Motor neuron (in vitro differentiated cells): ENCODE measurements at regions not wholly inside any gene's neighbourhood (a gene's known extent, or its start where the extent isn't known, plus 50 kb on each side); places are given as distances from the start of the nearest gene placed in this dataset.
A peak's percentile ranks its signal among the peaks of the same experiment; 100 is the strongest.

Source experiments
- ATAC-seq, 8 experiments: fragments of 200-7000 bp; cut with Tn5 transposase; replicated peaks in 6 of 8; 2 replicates each; pipeline ENCODE4 v1.8.0; 2021; ENCODE audit warnings: mild to moderate bottlenecking in 8 of 8, moderate library complexity in 8 of 8
- H3K27ac ChIP-seq, 2 donors: fragments of 250-450 bp; sonication (Bioruptor Pico); 2 replicates each; pipeline ENCODE4 v1.9.0; 2021; ENCODE audit warnings: antibody characterized with exemption in 2 of 2, mild to moderate bottlenecking in 2 of 2, moderate library complexity in 1 of 2
- H3K4me1 ChIP-seq, 2 donors: fragments of 250-450 bp; sonication (Bioruptor Pico); replicated peaks in 1 of 2; 2 replicates each; pipeline ENCODE4 v1.6.1; 2021; ENCODE audit warnings: antibody characterized with exemption in 2 of 2, mild to moderate bottlenecking in 2 of 2, moderate library complexity in 1 of 2
- H3K4me3 ChIP-seq, 5 donors: fragments of 250-450 bp; sonication (Bioruptor Pico); 2 replicates each; pipeline ENCODE4 v1.9.0; 2021; ENCODE audit warnings: antibody characterized with exemption in 5 of 5, mild to moderate bottlenecking in 5 of 5, moderate library complexity in 4 of 5
- WGBS, 10 experiments: fragments of 450-650 bp; shearing (Covaris generic); methylation state at CpG; one replicate each; pipeline ENCODE4 v1.0.0; 2022; 5-methylcytosine and 5-hydroxymethylcytosine counted together
- in situ Hi-C, 9 experiments: fragments of 400-800 bp; cut with MboI; loops; one replicate each; pipeline ENCODE4 v1.15.0; 2021; ENCODE audit warnings: low sequenced_read_pairs in 9 of 9, low pct_unique_long_range_greater_than_20kb in 2 of 9; ENCODE audit not compliant: unreplicated experiment in 9 of 9

GRCh38 chr10:128713471-128713870, 587.2 kb upstream of the MKI67 start:
- ATAC-seq = no peak
- in situ Hi-C loops = no loop called here
- Histone ChIP-seq H3K4me1 (peaks cover 4 to 21% of the 10 kb centered on the region in 2 donors), H3K4me3 (no peak overlapping the region), H3K27ac (no peak overlapping the region)
- 0 to 100% (median 79%) methylated on average over 1 to 5 of the region's 5 CpGs for WGBS, 10 experiments

GRCh38 chr10:128713874-128714570, 587.8 kb upstream of the MKI67 start:
- no peak overlapping the region for H3K27ac ChIP-seq
- ATAC-seq = no peak
- 0 to 91% (median 85%) methylated on average over 2 to 6 of the region's 6 CpGs for WGBS, 10 experiments
- peaks cover 4 to 21% of the 10 kb centered on the region in 2 donors for H3K4me1 ChIP-seq
- in situ Hi-C loops = no loop called here
- H3K4me3 ChIP-seq = no peak overlapping the region

- in situ Hi-C loops = no loop called here
- Histone ChIP-seq H3K4me1 (peaks cover 4 to 16% of the 10 kb centered on the region in 2 donors), H3K4me3 (no peak overlapping the region), H3K27ac (no peak overlapping the region)
- ATAC-seq = no peak
- WGBS, 10 experiments = 0 to 89% (median 58%) methylated on average over 1 to 11 of the region's 12 CpGs
Observed at GRCh38 chr10:128714644-128715415, 588.6 kb upstream of the MKI67 start.

- WGBS, 10 experiments = 77 to 100% (median 93%) methylated on average over 1 to 5 of the region's 9 CpGs; no CpG with 5 or more reads in 6 of the 10 experiments
- no peak for ATAC-seq
- H3K27ac ChIP-seq = no peak overlapping the region
- H3K4me3 ChIP-seq = no peak overlapping the region
- in situ Hi-C loops = no loop called here
- H3K4me1 ChIP-seq = peaks cover 4 to 9% of the 10 kb centered on the region in 2 donors
Observed at GRCh38 chr10:128716181-128716580, 590.0 kb upstream of the MKI67 start.

GRCh38 chr10:128721963-128722445, 595.8 kb upstream of the MKI67 start:
- WGBS, 10 experiments = 33 to 72% (median 50%) methylated on average over 1 to 5 of the region's 5 CpGs; no CpG with 5 or more reads in 1 of the 10 experiments
- no peak overlapping the region for H3K4me3 ChIP-seq
- in situ Hi-C loops = no loop called here
- ATAC-seq = peak in 5 of 8 experiments; percentile 69 to 90 (median 85)
- peaks cover 14 to 17% of the 10 kb centered on the region in 2 donors for H3K4me1 ChIP-seq
- peak overlapping the region; percentile 71 for H3K27ac ChIP-seq

GRCh38 chr10:128722947-128723346, 596.7 kb upstream of the MKI67 start:
- H3K27ac ChIP-seq = peak overlapping the region in 1 of 2 donors; percentile 71
- 29 to 94% (median 83%) methylated on average over 1 to 3 of the region's 3 CpGs; no CpG with 5 or more reads in 3 of the 10 experiments for WGBS, 10 experiments
- ATAC-seq = no peak
- in situ Hi-C loops = no loop called here
- H3K4me1 ChIP-seq = peaks cover 14 to 17% of the 10 kb centered on the region in 2 donors
- no peak overlapping the region for H3K4me3 ChIP-seq

GRCh38 chr10:128723631-128724205, 597.5 kb upstream of the MKI67 start:
- H3K4me1 ChIP-seq = peaks cover 14 to 17% of the 10 kb centered on the region in 2 donors
- 25 to 90% (median 85%) methylated on average over 2 to 8 of the region's 14 CpGs; no CpG with 5 or more reads in 3 of the 10 experiments for WGBS, 10 experiments
- H3K27ac ChIP-seq = no peak overlapping the region
- no peak overlapping the region for H3K4me3 ChIP-seq
- in situ Hi-C loops = no loop called here
- no peak for ATAC-seq

GRCh38 chr10:128725531-128725930, 599.3 kb upstream of the MKI67 start:
- Histone ChIP-seq H3K4me1 (peaks cover 14 to 20% of the 10 kb centered on the region in 2 donors), H3K27ac (no peak overlapping the region), H3K4me3 (no peak overlapping the region)
- ATAC-seq = peak in 2 of 8 experiments; percentile 26 to 41
- in situ Hi-C loops = no loop called here
- 50 to 100% (median 84%) methylated on average over 1 to 2 of the region's 2 CpGs; no CpG with 5 or more reads in 4 of the 10 experiments for WGBS, 10 experiments

- ATAC-seq = no peak
- WGBS, 10 experiments = 17 to 83% (median 62%) methylated on average over 1 to 3 of the region's 6 CpGs
- in situ Hi-C loops = no loop called here
- H3K4me1 ChIP-seq = peaks cover 6 to 11% of the 10 kb centered on the region in 2 donors
- no peak overlapping the region for H3K4me3 ChIP-seq
- H3K27ac ChIP-seq = no peak overlapping the region
Observed at GRCh38 chr10:128727114-128727513, 600.9 kb upstream of the MKI67 start.

- Histone ChIP-seq H3K4me3 (no peak overlapping the region), H3K4me1 (peaks cover 0 to 3% of the 10 kb centered on the region in 2 donors), H3K27ac (no peak overlapping the region)
- WGBS, 10 experiments = 87% methylated on average over 4 of the region's 4 CpGs; no CpG with 5 or more reads in 9 of the 10 experiments
- in situ Hi-C loops = no loop called here
- peak in 1 of 8 experiments; percentile 30 for ATAC-seq
Observed at GRCh38 chr10:128729910-128730420, 603.7 kb upstream of the MKI67 start.

- 24 to 98% (median 88%) methylated on average over 2 to 12 of the region's 13 CpGs; no CpG with 5 or more reads in 6 of the 10 experiments for WGBS, 10 experiments
- ATAC-seq = no peak
- peaks cover 0 to 3% of the 10 kb centered on the region in 2 donors for H3K4me1 ChIP-seq
- in situ Hi-C loops = no loop called here
- no peak overlapping the region for H3K27ac ChIP-seq
- H3K4me3 ChIP-seq = no peak overlapping the region
Observed at GRCh38 chr10:128730922-128731321, 604.7 kb upstream of the MKI67 start.

- Histone ChIP-seq H3K4me3 (no peak overlapping the region), H3K27ac (no peak overlapping the region), H3K4me1 (peaks cover 0 to 3% of the 10 kb centered on the region in 2 donors)
- WGBS, 10 experiments = 18 to 93% (median 80%) methylated on average over 2 to 5 of the region's 5 CpGs; no CpG with 5 or more reads in 3 of the 10 experiments
- no peak for ATAC-seq
- in situ Hi-C loops = no loop called here
Observed at GRCh38 chr10:128734161-128734560, 607.9 kb upstream of the MKI67 start.

GRCh38 chr10:128734734-128735133, 608.5 kb upstream of the MKI67 start:
- in situ Hi-C loops = no loop called here
- no peak overlapping the region for H3K4me3 ChIP-seq
- WGBS, 10 experiments = 52 to 83% (median 81%) methylated on average over 1 to 3 of the region's 9 CpGs; no CpG with 5 or more reads in 7 of the 10 experiments
- ATAC-seq = no peak
- H3K27ac ChIP-seq = no peak overlapping the region
- no peaks in the 10 kb centered on the region for H3K4me1 ChIP-seq
